ENCODE measurements at regions not wholly inside any gene's neighbourhood (a gene's known extent, or its start where the extent isn't known, plus 50 kb on each side); places are given as distances from the start of the nearest gene placed in this dataset.

DNA sequence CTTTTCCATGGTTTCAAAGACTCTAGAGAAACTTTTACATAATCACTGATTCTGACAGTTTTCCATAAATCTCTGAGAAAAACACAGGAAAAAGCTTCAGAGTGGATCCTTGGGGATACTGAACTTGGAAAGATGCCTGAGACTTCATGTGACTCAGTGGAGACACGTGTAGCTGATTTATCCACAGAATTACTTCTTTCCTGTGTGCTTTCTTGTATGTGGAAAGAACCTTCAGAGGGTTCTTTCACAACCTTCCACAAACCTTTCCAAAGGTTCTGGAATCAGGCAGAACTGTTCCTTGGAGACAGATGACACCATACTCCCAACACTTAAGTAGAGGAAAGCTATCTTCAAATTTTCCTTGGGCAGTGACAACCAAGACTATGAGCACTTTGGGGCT lies 207.2 kb downstream of the RND3 start:
- TF ChIP-seq, protein P1, sequence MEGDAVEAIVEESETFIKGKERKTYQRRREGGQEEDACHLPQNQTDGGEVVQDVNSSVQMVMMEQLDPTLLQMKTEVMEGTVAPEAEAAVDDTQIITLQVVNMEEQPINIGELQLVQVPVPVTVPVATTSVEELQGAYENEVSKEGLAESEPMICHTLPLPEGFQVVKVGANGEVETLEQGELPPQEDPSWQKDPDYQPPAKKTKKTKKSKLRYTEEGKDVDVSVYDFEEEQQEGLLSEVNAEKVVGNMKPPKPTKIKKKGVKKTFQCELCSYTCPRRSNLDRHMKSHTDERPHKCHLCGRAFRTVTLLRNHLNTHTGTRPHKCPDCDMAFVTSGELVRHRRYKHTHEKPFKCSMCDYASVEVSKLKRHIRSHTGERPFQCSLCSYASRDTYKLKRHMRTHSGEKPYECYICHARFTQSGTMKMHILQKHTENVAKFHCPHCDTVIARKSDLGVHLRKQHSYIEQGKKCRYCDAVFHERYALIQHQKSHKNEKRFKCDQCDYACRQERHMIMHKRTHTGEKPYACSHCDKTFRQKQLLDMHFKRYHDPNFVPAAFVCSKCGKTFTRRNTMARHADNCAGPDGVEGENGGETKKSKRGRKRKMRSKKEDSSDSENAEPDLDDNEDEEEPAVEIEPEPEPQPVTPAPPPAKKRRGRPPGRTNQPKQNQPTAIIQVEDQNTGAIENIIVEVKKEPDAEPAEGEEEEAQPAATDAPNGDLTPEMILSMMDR (IDR thresholded peaks at IDR 0.05) = no peak
- TF ChIP-seq POLR2AphosphoS5 (IDR thresholded peaks at IDR 0.05) (peak in 2 of 3 donors; percentile 44 to 82), EP300 (IDR thresholded peaks at IDR 0.05) (no peak), POLR2A (IDR thresholded peaks at IDR 0.05) (no peak)

All from suprapubic skin (tissue), 4 donors.